GM10248 (cell line): ENCODE measurements at regions not wholly inside any gene's neighbourhood (a gene's known extent, or its start where the extent isn't known, plus 50 kb on each side); places are given as distances from the start of the nearest gene placed in this dataset.

Experiments used
- CTCF ChIA-PET: fragments of 300-600 bp; sonication (Branson Sonifier 250); formaldehyde crosslinking; extraction: SDS; loops from one replicate; lab custom pipeline; 2021; ENCODE audit warnings: antibody characterized with exemption; lab: Yijun Ruan, JAX
- POLR2A ChIA-PET: fragments of 350-650 bp; sonication (Branson Sonifier 250); formaldehyde crosslinking; extraction: SDS; loops from one replicate; lab custom pipeline; 2020; ENCODE audit warnings: antibody characterized with exemption; lab: Yijun Ruan, JAX
- DNase-seq: peaks from one replicate; pipeline ENCODE4 v3.0.0; 2012; ENCODE audit errors: extremely low spot score
- CTCF ChIP-seq: IDR thresholded peaks from 2 replicates; pipeline ENCODE4 v1.5.1; 2012; ENCODE audit warnings: mild to moderate bottlenecking, low read depth; ENCODE audit errors: extremely low read depth, missing control alignments, control extremely low read depth

DNA sequence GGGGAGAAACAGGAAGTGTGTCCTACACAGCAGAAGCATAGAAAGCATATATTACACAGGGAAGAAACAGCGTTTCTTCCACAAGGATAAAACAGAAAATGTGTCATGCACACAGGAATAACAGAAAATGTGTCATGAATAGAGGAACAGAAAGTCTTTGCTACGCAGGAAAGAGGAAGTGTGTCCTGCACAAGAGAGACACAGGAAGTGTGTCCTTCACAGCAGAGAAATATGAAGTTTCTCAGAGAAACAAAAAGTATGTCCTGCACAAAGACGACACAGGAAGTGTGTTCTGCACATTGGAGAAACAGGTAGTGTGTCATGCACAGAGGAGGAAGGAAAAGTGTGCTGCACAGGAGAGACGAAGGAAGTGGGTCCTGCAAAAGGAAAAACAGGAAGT lies 835.3 kb downstream of the CDY2B start:
- CTCF ChIA-PET: no interaction called here
- POLR2A ChIA-PET: no interaction called here
- TF ChIP-seq CTCF: no peak
- no peak for DNase-seq

DNA sequence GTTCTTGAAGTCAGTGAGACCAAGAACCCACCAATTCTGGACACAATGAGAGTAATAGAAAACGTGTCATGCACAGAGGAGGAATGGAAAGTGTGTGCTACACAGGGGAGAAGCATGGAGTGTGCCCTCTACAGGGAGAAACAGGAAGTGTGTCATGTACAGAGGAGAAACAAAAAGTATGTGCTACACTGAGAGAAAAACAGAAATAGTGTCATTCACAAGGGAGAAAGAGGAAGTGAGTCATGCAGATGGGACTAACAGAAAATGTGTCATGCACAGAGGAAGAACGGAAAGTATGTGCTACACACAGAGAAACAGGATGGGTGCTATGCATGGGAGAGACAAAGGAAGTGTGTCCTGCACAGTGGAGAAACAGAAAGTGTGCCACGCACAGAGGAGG lies 835.7 kb downstream of the CDY2B start:
- no peak for DNase-seq
- CTCF ChIA-PET: no interaction called here
- no peak for TF ChIP-seq CTCF
- POLR2A ChIA-PET: no interaction called here

- no peak for DNase-seq
- CTCF ChIA-PET: no interaction called here
- no peak for TF ChIP-seq CTCF
- POLR2A ChIA-PET: no interaction called here
Observed at GRCh38 chrY:17038439-17038838, 841.6 kb downstream of the CDY2B start.

- TF ChIP-seq CTCF: no peak
- ChIA-PET CTCF (no interaction called here), POLR2A (no interaction called here)
- no peak for DNase-seq
Observed at GRCh38 chrY:17018126-17018525, 861.9 kb downstream of the CDY2B start.

- POLR2A ChIA-PET: no interaction called here
- no peak for TF ChIP-seq CTCF
- no peak for DNase-seq
- CTCF ChIA-PET: no interaction called here
Observed at GRCh38 chrY:16993551-16993950, 886.5 kb downstream of the CDY2B start.

DNA sequence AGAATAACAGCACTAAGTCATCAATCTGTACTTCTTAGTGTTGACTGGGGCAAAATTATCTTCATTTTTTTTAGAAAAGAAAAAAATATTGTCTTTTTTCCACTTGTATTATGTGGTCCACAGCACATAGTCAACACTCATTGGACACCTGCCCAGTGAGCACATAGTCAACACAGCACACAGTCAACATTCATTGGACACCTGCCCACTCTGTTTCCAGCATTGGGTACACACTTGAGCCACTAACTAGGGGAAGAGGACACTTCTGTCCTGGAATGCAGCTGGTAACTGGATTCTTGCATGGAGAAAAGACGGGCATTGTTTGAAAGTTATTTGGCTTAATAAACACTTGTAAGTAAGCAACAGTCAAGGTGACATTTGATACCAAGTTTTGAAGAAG lies 898.2 kb downstream of the CDY2B start:
- DNase-seq: no peak
- CTCF ChIA-PET: no interaction called here
- POLR2A ChIA-PET: no interaction called here
- TF ChIP-seq CTCF: no peak

- DNase-seq: no peak
- POLR2A ChIA-PET: no interaction called here
- CTCF ChIA-PET: no interaction called here
- no peak for TF ChIP-seq CTCF
Observed at GRCh38 chrY:16959071-16959470, 920.9 kb downstream of the CDY2B start.
